ENCODE measurements at regions not wholly inside any gene's neighbourhood (a gene's known extent, or its start where the extent isn't known, plus 50 kb on each side); places are given as distances from the start of the nearest gene placed in this dataset.
"Not testable (repeated sequence)": the region's sequence is repeated elsewhere in the genome, so short reads cannot be mapped to it uniquely, and the experiment has no call there.

DNA sequence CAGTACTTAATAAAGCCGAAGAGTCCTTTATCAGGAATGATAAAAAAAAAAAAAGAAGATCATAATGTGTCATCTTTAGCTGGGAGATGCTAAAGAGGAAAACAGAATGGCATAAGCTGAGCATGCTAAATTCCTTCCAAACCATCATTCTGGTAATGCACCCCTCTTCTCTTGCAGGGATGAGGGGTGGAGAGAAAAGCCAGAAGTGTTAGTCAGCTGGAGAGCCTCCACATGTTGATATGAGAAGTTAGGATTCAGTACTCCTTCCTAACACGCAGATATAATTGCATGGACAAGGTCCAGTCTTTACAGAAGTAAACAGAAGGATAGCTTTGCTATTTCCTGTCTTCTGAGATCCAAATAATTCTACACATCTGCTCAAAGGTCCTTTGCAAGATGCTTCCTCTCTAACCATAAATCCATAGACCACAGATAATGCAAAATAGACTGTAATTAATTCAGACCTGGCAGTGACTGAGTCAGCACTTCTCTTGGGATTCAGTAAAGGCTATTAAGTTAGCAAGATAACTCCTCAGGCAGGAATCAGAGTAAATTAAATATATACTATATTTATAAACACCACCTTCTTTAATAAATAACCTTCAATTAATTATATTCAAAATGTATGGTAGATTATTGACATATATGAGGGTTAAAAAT lies 930.0 kb upstream of the KLHL29 start:
- no peak overlapping the region for H3K4me3 ChIP-seq (ENCODE audit: low read length)
- DNase-seq (ENCODE audit: low read depth), result no peak
- TF ChIP-seq, protein P1, sequence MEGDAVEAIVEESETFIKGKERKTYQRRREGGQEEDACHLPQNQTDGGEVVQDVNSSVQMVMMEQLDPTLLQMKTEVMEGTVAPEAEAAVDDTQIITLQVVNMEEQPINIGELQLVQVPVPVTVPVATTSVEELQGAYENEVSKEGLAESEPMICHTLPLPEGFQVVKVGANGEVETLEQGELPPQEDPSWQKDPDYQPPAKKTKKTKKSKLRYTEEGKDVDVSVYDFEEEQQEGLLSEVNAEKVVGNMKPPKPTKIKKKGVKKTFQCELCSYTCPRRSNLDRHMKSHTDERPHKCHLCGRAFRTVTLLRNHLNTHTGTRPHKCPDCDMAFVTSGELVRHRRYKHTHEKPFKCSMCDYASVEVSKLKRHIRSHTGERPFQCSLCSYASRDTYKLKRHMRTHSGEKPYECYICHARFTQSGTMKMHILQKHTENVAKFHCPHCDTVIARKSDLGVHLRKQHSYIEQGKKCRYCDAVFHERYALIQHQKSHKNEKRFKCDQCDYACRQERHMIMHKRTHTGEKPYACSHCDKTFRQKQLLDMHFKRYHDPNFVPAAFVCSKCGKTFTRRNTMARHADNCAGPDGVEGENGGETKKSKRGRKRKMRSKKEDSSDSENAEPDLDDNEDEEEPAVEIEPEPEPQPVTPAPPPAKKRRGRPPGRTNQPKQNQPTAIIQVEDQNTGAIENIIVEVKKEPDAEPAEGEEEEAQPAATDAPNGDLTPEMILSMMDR (conservative IDR thresholded peaks at IDR 0.05; ENCODE audit: low read length), result no peak

DNA sequence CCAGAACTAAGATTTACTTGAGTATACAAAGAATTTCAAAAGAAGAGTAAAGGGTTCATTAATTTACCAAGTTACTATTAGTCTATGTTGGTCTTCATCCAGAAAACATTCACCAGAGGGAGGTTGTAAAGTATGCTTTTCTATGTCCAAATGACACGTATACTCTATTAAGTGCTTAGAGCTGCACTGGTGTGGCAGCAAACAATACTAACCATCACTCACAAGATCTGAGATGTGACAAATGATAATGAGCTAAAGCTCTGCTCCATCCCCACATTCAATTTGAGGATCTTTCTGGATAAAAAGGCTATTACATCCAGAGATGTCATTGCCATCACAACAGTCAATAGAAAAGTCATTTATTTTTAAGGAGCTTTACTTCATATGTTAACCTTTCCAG lies 926.5 kb upstream of the KLHL29 start:
- H3K4me3 ChIP-seq (ENCODE audit: low read length), result no peak overlapping the region
- TF ChIP-seq, protein P1 (conservative IDR thresholded peaks at IDR 0.05; ENCODE audit: low read length), result no peak
- DNase-seq (ENCODE audit: low read depth), result no peak

DNA sequence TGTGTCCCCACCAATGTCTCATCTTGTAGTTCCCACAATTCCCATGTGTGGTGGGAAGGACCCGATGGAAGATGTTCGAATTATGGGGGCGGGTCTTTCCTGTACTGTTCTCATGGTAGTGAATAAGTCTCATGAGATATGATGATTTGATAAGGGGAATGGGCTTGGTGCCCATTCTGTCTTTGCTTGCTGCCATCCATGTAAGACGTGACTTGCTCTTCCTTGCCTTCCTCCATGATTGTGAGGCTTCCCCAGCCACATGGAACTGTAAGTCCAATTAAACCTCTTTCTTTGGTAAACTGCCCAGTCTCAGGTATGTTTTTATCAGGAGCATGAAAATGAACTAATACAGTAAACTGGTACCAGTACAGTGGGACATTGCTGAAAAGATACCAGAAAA lies 909.9 kb upstream of the KLHL29 start:
- DNase-seq (ENCODE audit: low read depth); H3K4me3 ChIP-seq (ENCODE audit: low read length): not testable (repeated sequence)

DNA sequence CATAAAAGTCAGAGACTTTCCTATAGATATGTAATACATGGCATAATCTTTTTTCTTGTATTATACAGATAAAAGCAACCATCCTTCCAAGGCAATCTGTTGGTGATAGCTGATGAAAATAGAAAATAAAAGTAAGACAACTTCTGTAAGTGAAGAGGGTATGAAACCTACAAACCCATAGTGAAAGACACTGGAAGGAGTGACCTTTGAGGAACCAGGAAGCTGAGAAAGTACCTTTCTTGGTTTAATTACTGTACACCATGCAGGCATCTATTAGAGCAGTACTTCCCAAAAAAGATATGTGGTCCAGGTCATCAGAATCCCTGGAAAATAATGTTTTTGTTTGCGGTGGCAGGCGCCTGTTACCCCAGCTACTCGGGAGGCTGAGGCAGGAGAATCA lies 906.6 kb upstream of the KLHL29 start:
- DNase-seq (ENCODE audit: low read depth), result no peak
- H3K4me3 ChIP-seq (ENCODE audit: low read length), result no peak overlapping the region
- TF ChIP-seq, protein P1 (conservative IDR thresholded peaks at IDR 0.05; ENCODE audit: low read length), result no peak

DNA sequence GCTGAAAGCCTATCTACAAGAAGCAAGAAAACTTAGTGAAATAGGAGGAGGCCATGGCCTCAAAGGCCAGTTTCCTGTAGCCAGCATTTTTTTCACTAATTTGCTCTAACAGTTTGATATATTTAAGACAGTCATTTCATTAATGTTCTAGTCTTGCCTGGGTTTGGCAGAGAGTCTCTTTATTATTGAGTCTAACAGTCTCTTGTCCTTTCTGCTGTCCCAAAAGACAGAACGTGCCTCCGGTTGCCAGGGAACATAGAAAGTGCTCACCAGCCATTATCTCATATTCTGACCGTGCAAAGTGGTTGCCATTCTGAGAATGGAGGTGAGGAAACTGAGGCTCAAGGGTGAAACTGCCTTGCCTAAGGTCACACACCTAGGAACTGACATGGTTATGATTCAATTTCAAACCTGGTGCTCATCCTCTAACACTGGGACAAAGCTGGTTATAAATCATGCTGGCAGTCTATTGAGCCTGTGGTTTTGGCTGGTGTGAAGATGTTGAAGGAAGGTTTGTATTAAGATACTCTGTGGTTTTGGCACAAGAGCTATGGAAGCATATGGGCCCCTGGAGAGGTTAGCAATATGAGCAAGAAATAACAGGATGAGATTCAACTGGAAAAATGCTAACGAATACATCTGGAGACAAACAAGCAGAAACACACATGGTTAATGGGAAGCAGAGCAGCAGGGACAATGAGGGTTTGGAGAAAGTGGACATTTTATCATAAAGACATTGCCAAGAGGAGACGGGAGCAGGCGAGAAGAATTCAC lies 903.3 kb upstream of the KLHL29 start:
- TF ChIP-seq, protein P1 (conservative IDR thresholded peaks at IDR 0.05; ENCODE audit: low read length), result no peak
- no peak for DNase-seq (ENCODE audit: low read depth)
- no peak overlapping the region for H3K4me3 ChIP-seq (ENCODE audit: low read length)

DNA sequence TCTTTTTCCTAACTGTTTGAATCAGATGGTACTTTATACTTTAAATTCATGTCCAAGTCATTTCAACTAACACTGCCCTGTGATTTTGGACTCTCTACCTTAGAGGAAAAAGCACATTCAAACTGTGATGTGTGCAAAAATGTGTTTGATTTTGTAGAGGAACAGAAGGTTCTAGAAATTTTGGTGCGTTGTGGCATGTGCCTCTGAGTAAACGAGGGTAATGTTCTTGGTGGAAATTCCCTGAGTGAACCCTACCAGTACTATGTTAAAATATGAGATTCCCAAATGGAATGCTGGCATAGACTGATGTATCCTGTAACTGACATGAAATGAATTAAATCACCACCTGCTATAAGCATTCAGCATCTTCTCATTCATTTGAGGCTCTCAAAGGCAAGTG lies 901.9 kb upstream of the KLHL29 start:
- H3K4me3 ChIP-seq (ENCODE audit: low read length), result no peak overlapping the region
- TF ChIP-seq, protein P1 (conservative IDR thresholded peaks at IDR 0.05; ENCODE audit: low read length), result no peak
- DNase-seq (ENCODE audit: low read depth), result no peak

DNA sequence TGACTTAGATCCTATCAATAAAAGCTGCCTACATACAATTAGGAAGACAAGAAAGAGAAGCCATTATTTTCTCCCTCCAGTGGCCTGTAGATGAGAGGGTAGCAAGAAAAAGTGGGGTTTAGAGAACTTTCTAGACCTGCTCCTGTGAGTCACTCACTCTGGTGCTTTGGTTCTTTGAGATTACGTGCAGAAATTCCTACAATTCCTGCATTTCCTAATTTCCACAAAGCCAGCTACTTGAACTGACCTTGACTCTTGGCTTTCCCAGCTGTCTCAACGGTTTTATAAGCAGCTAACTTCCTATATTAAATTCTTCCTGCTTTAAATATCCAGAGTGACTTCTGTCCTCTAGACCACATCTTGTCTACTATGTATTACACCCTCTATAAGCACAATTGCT lies 899.5 kb upstream of the KLHL29 start:
- no peak for DNase-seq (ENCODE audit: low read depth)
- no peak overlapping the region for H3K4me3 ChIP-seq (ENCODE audit: low read length)
- TF ChIP-seq, protein P1 (conservative IDR thresholded peaks at IDR 0.05; ENCODE audit: low read length), result no peak

Data from AG10803 (cell line).